Osteocyte (in vitro differentiated cells): ENCODE measurements at regions not wholly inside any gene's neighbourhood (a gene's known extent, or its start where the extent isn't known, plus 50 kb on each side); places are given as distances from the start of the nearest gene placed in this dataset.

Source experiments
- DNase-seq: peaks from one replicate; pipeline ENCODE4 v3.0.0; 2021; ENCODE audit warnings: mixed read lengths; ENCODE audit not compliant: unreplicated experiment; ENCODE audit errors: extremely low spot score
- H3K27ac Mint-ChIP-seq: one replicate; pipeline ENCODE4 v1.8.0; 2021; ENCODE audit warnings: mild to moderate bottlenecking, mixed read lengths; ENCODE audit not compliant: unreplicated experiment
- H3K27me3 Mint-ChIP-seq: one replicate; pipeline ENCODE4 v1.8.0; 2021; ENCODE audit warnings: mixed read lengths; ENCODE audit not compliant: unreplicated experiment
- H3K36me3 Mint-ChIP-seq: one replicate; pipeline ENCODE4 v1.8.0; 2021; ENCODE audit warnings: mixed read lengths; ENCODE audit not compliant: unreplicated experiment
- H3K4me1 Mint-ChIP-seq: one replicate; pipeline ENCODE4 v1.8.0; 2021; ENCODE audit warnings: mixed read lengths; ENCODE audit not compliant: unreplicated experiment
- H3K4me3 Mint-ChIP-seq: one replicate; pipeline ENCODE4 v1.8.0; 2021; ENCODE audit warnings: mild to moderate bottlenecking, moderate library complexity, mixed read lengths; ENCODE audit not compliant: unreplicated experiment
- H3K9me3 Mint-ChIP-seq: one replicate; pipeline ENCODE4 v1.8.0; 2021; ENCODE audit warnings: mixed read lengths; ENCODE audit not compliant: unreplicated experiment
- CTCF ChIP-seq: fragments of 200-600 bp; sonication (generic); IDR thresholded peaks from 2 replicates; pipeline ENCODE4 v1.5.0; 2021; ENCODE audit warnings: antibody characterized with exemption, mild to moderate bottlenecking, moderate library complexity

- Mint-ChIP-seq H3K9me3 (no peaks in the 10 kb centered on the region), H3K4me1 (no peaks in the 10 kb centered on the region), H3K36me3 (no peaks in the 10 kb centered on the region), H3K27ac (no peak overlapping the region), H3K4me3 (no peak overlapping the region), H3K27me3 (peaks cover 19% of the 10 kb centered on the region)
- peak; percentile 73 for DNase-seq
- no peak for TF ChIP-seq CTCF
Observed at GRCh38 chr17:5898406-5898805, 171.8 kb upstream of the WSCD1 start.

- no peak overlapping the region for H3K27ac Mint-ChIP-seq
- DNase-seq: peak; percentile 74
- TF ChIP-seq CTCF: no peak
Observed at GRCh38 chr17:5899496-5900195, 170.5 kb upstream of the WSCD1 start.

GRCh38 chr17:5901731-5902130 is 168.4 kb upstream of the WSCD1 start:
- DNase-seq: peak; percentile 71
- no peak for TF ChIP-seq CTCF
- Mint-ChIP-seq H3K27ac (no peak overlapping the region), H3K4me3 (no peak overlapping the region), H3K27me3 (peaks cover 4% of the 10 kb centered on the region), H3K36me3 (no peaks in the 10 kb centered on the region), H3K9me3 (peaks cover 7% of the 10 kb centered on the region), H3K4me1 (no peaks in the 10 kb centered on the region)

More at GRCh38 chr17:5899496-5900195, 170.5 kb upstream of the WSCD1 start:
- no peaks in the 10 kb centered on the region for H3K36me3 Mint-ChIP-seq
- H3K4me1 Mint-ChIP-seq: no peaks in the 10 kb centered on the region
- H3K4me3 Mint-ChIP-seq: no peak overlapping the region
- H3K9me3 Mint-ChIP-seq: peaks cover 7% of the 10 kb centered on the region
- H3K27me3 Mint-ChIP-seq: peaks cover 7% of the 10 kb centered on the region

- TF ChIP-seq CTCF: no peak
- DNase-seq: no peak
- H3K27me3 Mint-ChIP-seq: no peaks in the 10 kb centered on the region
- no peaks in the 10 kb centered on the region for H3K36me3 Mint-ChIP-seq
- no peak overlapping the region for H3K27ac Mint-ChIP-seq
- no peak overlapping the region for H3K4me3 Mint-ChIP-seq
- no peaks in the 10 kb centered on the region for H3K4me1 Mint-ChIP-seq
- peaks cover 7% of the 10 kb centered on the region for H3K9me3 Mint-ChIP-seq
Observed at GRCh38 chr17:5902181-5903140, 167.7 kb upstream of the WSCD1 start.

GRCh38 chr17:5911919-5912318 is 158.3 kb upstream of the WSCD1 start:
- no peaks in the 10 kb centered on the region for H3K4me1 Mint-ChIP-seq
- no peak for DNase-seq
- H3K27me3 Mint-ChIP-seq: no peaks in the 10 kb centered on the region
- H3K27ac Mint-ChIP-seq: no peak overlapping the region
- peaks cover 17% of the 10 kb centered on the region for H3K9me3 Mint-ChIP-seq
- H3K4me3 Mint-ChIP-seq: no peak overlapping the region
- TF ChIP-seq CTCF: no peak
- H3K36me3 Mint-ChIP-seq: no peaks in the 10 kb centered on the region
